Vagina (tissue), 2 donors: ENCODE measurements at regions not wholly inside any gene's neighbourhood (a gene's known extent, or its start where the extent isn't known, plus 50 kb on each side); places are given as distances from the start of the nearest gene placed in this dataset.

Experiments used
- DNase-seq, 2 donors: peaks; one replicate each; pipeline ENCODE4 v3.0.0-alpha.2; 2017; ENCODE audit errors: extremely low spot score in 2 of 2
- H3K27ac ChIP-seq: fragments of 200-600 bp; sonication (generic); one replicate; pipeline ENCODE4 v1.5.1; 2019
- H3K27me3 ChIP-seq: fragments of 200-600 bp; sonication (generic); one replicate; pipeline ENCODE4 v1.5.1; 2019
- H3K36me3 ChIP-seq, 2 donors: fragments of 200-600 bp; sonication (generic); one replicate each; pipeline ENCODE4 v1.5.1; 2017 to 2019
- H3K4me1 ChIP-seq: fragments of 200-600 bp; sonication (generic); one replicate; pipeline ENCODE4 v1.5.1; 2019
- H3K4me3 ChIP-seq, 2 donors: fragments of 200-600 bp; sonication (generic); 1 replicate in 1 of 2; 2 replicates in 1 of 2; pipeline ENCODE4 v1.5.1; 2016 to 2019
- H3K9me3 ChIP-seq: fragments of 200-600 bp; sonication (generic); one replicate; pipeline ENCODE4 v1.5.1; 2019
- POLR2A ChIP-seq, 2 donors: fragments of 450-650 bp; IDR thresholded peaks; one replicate each; pipeline ENCODE4 v1.6.1; 2017; ENCODE audit warnings: antibody characterized with exemption in 2 of 2, mild to moderate bottlenecking in 2 of 2, moderate library complexity in 2 of 2
- POLR2AphosphoS5 ChIP-seq, 2 donors: sonication (generic); formaldehyde crosslinking; IDR thresholded peaks; one replicate each; pipeline ENCODE4 v1.9.0; 2017; ENCODE audit warnings: antibody characterized with exemption in 2 of 2, mild to moderate bottlenecking in 2 of 2, low read depth in 1 of 2; ENCODE audit not compliant: insufficient read depth in 1 of 2
- intact Hi-C: fragments of 100-400 bp; cut with DNase I; formaldehyde crosslinking; loops from one replicate; pipeline ENCODE4 v1.15.1; 2023
- TF ChIP-seq, protein P1 (sequence below), 3 experiments: fragments of 450-650 bp in 2 of 3; fragments of 200-600 bp in 1 of 3; sonication (generic) in 1 of 3; IDR thresholded peaks; one replicate each; pipeline ENCODE4 v1.5.1; 2017 to 2019; ENCODE audit warnings: antibody characterized with exemption in 3 of 3, mild to moderate bottlenecking in 2 of 3, moderate library complexity in 2 of 3

DNA sequence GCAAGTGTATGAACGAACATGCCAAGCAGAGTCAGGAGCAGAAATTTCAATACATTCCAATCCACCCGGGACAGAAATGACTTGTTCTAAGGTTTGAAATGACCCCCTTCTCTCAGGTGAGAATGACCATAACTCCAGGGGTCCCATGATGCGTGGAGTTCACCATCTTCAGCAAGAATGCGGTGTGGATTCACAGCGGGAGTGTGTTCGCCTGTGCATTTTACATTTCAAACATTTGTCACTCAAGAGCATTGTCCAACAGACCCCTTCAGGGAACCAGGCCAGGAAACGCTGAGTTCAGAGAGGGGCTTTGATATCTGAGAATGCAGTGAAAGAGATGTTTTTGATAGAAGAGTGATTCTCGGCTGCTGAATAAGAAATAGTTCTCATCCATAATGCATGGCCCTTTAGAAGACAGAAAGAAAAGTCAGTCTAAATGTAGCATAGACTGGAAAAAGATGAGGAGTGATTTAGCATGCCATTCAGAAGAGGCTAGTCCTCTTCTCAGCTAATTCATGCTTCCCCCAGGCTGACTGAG, 200.3 kb upstream of the KCNG1 start:
- Histone ChIP-seq H3K27ac (no peak overlapping the region), H3K27me3 (peaks cover 4% of the 10 kb centered on the region), H3K36me3 (no peaks in the 10 kb centered on the region), H3K4me1 (peaks cover 12% of the 10 kb centered on the region), H3K4me3 (no peak overlapping the region), H3K9me3 (no peaks in the 10 kb centered on the region)
- TF ChIP-seq POLR2A (IDR thresholded peaks at IDR 0.05) (no peak), POLR2AphosphoS5 (IDR thresholded peaks at IDR 0.05; ENCODE audit: insufficient read depth in 1 of 2, low read depth in 1 of 2) (no peak)
- TF ChIP-seq, protein P1, sequence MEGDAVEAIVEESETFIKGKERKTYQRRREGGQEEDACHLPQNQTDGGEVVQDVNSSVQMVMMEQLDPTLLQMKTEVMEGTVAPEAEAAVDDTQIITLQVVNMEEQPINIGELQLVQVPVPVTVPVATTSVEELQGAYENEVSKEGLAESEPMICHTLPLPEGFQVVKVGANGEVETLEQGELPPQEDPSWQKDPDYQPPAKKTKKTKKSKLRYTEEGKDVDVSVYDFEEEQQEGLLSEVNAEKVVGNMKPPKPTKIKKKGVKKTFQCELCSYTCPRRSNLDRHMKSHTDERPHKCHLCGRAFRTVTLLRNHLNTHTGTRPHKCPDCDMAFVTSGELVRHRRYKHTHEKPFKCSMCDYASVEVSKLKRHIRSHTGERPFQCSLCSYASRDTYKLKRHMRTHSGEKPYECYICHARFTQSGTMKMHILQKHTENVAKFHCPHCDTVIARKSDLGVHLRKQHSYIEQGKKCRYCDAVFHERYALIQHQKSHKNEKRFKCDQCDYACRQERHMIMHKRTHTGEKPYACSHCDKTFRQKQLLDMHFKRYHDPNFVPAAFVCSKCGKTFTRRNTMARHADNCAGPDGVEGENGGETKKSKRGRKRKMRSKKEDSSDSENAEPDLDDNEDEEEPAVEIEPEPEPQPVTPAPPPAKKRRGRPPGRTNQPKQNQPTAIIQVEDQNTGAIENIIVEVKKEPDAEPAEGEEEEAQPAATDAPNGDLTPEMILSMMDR (IDR thresholded peaks at IDR 0.05), result no peak
- intact Hi-C loops, result no loop called here
- DNase-seq, result no peak

GRCh38 chr20:51221791-51222408, 199.0 kb upstream of the KCNG1 start:
- intact Hi-C loops, result no loop called here

DNA sequence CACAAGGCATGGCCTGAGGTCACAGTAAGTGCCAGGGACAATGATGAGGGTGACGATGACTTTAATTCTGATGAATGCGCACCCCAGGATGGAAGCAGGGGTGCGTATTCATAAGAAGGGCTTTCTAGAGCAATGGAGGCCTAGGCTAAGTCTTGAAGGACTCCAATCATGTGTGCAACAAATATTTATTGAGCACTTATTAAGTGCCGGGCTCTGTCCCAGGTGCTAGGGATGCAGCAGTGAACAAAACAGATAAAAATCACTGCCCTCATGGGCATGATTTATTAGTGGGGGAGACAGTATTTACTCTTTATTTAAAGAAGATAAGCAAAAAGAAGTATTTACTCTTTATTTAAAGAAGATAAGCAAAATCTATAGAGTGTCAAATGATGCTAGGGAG, 198.2 kb upstream of the KCNG1 start:
- no peak for TF ChIP-seq POLR2A (IDR thresholded peaks at IDR 0.05)
- TF ChIP-seq, protein P1 (IDR thresholded peaks at IDR 0.05), result no peak
- TF ChIP-seq POLR2AphosphoS5 (IDR thresholded peaks at IDR 0.05; ENCODE audit: insufficient read depth in 1 of 2, low read depth in 1 of 2), result no peak

More at GRCh38 chr20:51221791-51222408, 199.0 kb upstream of the KCNG1 start:
- TF ChIP-seq POLR2AphosphoS5 (IDR thresholded peaks at IDR 0.05; ENCODE audit: insufficient read depth in 1 of 2, low read depth in 1 of 2), result peak in 1 of 2 donors; percentile 25
- TF ChIP-seq, protein P1 (IDR thresholded peaks at IDR 0.05), result no peak
- no peak for DNase-seq
- H3K4me1 ChIP-seq, result peaks cover 12% of the 10 kb centered on the region
- no peak overlapping the region for H3K4me3 ChIP-seq
- H3K9me3 ChIP-seq, result no peaks in the 10 kb centered on the region
- peaks cover 4% of the 10 kb centered on the region for H3K27me3 ChIP-seq
- H3K36me3 ChIP-seq, result no peaks in the 10 kb centered on the region
- no peak overlapping the region for H3K27ac ChIP-seq

GRCh38 chr20:51220293-51220706, 197.4 kb upstream of the KCNG1 start:
- intact Hi-C loops, result no loop called here
- no peaks in the 10 kb centered on the region for H3K9me3 ChIP-seq
- H3K36me3 ChIP-seq, result no peaks in the 10 kb centered on the region
- H3K4me1 ChIP-seq, result peaks cover 12% of the 10 kb centered on the region
- no peak for DNase-seq
- TF ChIP-seq POLR2AphosphoS5 (IDR thresholded peaks at IDR 0.05; ENCODE audit: insufficient read depth in 1 of 2, low read depth in 1 of 2), result no peak
- TF ChIP-seq POLR2A (IDR thresholded peaks at IDR 0.05), result no peak
- TF ChIP-seq, protein P1 (IDR thresholded peaks at IDR 0.05), result peak; percentile 4 to 54 (median 29)
- H3K4me3 ChIP-seq, result peak overlapping the region in 1 of 2 donors; percentile 7
- H3K27me3 ChIP-seq, result peaks cover 4% of the 10 kb centered on the region
- no peak overlapping the region for H3K27ac ChIP-seq

More for the DNA sequence above, 198.2 kb upstream of the KCNG1 start:
- H3K9me3 ChIP-seq, result no peaks in the 10 kb centered on the region
- no peak overlapping the region for H3K4me3 ChIP-seq
- peaks cover 12% of the 10 kb centered on the region for H3K4me1 ChIP-seq
- H3K27ac ChIP-seq, result no peak overlapping the region
- H3K27me3 ChIP-seq, result peaks cover 4% of the 10 kb centered on the region
- no peaks in the 10 kb centered on the region for H3K36me3 ChIP-seq
- no peak for DNase-seq
- intact Hi-C loops, result no loop called here

GRCh38 chr20:51219544-51219943, 196.6 kb upstream of the KCNG1 start:
- TF ChIP-seq, protein P1 (IDR thresholded peaks at IDR 0.05), result no peak
- TF ChIP-seq POLR2AphosphoS5 (IDR thresholded peaks at IDR 0.05; ENCODE audit: insufficient read depth in 1 of 2, low read depth in 1 of 2), result no peak
- no peak for TF ChIP-seq POLR2A (IDR thresholded peaks at IDR 0.05)
- peaks cover 12% of the 10 kb centered on the region for H3K4me1 ChIP-seq
- no peaks in the 10 kb centered on the region for H3K9me3 ChIP-seq
- no peak overlapping the region for H3K27ac ChIP-seq
- H3K27me3 ChIP-seq, result peaks cover 4% of the 10 kb centered on the region
- intact Hi-C loops, result no loop called here
- H3K4me3 ChIP-seq, result no peak overlapping the region
- H3K36me3 ChIP-seq, result no peaks in the 10 kb centered on the region
- no peak for DNase-seq
